ENCODE measurements at regions not wholly inside any gene's neighbourhood (a gene's known extent, or its start where the extent isn't known, plus 50 kb on each side); places are given as distances from the start of the nearest gene placed in this dataset.
A peak's percentile ranks its signal among the peaks of the same experiment; 100 is the strongest.
"Not testable (repeated sequence)": the region's sequence is repeated elsewhere in the genome, so short reads cannot be mapped to it uniquely, and the experiment has no call there.

DNA sequence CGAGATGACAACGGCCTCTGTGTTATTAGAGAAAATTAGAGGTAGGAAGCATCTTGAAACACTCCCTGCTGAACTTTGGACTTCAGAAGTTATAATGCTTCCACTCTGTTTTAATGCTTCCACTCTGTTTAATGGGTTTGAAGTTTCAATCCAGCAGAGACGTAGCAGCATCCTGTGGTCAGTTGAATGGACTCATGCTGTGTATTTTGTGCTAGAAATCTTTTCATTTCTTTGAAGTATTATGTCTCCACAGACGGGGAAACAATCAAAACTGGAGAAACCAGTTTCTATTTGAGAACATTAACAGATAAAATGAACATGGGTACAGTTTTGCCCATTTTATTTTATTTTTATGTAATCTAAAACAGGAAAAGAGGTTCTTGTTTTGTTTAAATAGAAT lies 1736.2 kb downstream of the SLITRK5 start:
- H3K4me1 Mint-ChIP-seq: peaks cover 21% of the 10 kb centered on the region
- DNase-seq (ENCODE audit: low spot score): no peak
- no peak overlapping the region for H3K27ac ChIP-seq
- H3K9ac ChIP-seq: no peak overlapping the region
- no peak overlapping the region for H3K4me3 Mint-ChIP-seq
- H4K20me1 ChIP-seq (ENCODE audit: low read depth): no peaks in the 10 kb centered on the region
- no peak overlapping the region for H3K4me3 ChIP-seq
- no peak overlapping the region for H2AFZ ChIP-seq (replicated peaks)
- H3K4me1 ChIP-seq: no peaks in the 10 kb centered on the region
- H3K79me2 ChIP-seq (ENCODE audit: low read depth): no peaks in the 10 kb centered on the region
- no peaks in the 10 kb centered on the region for H3K36me3 Mint-ChIP-seq
- no peak overlapping the region for H3K4me2 ChIP-seq
- H3K36me3 ChIP-seq: no peaks in the 10 kb centered on the region
- H3K27me3 Mint-ChIP-seq (ENCODE audit: insufficient read depth, low read depth): no peaks in the 10 kb centered on the region
- H3K27me3 ChIP-seq: no peaks in the 10 kb centered on the region
- H3K9me3 Mint-ChIP-seq: no peaks in the 10 kb centered on the region
- no peaks in the 10 kb centered on the region for H3K9me3 ChIP-seq (ENCODE audit: low read depth)
- H3F3A ChIP-seq (ENCODE audit: low read depth): no peaks in the 10 kb centered on the region
- H3K27ac Mint-ChIP-seq: no peak overlapping the region
- no peak for TF ChIP-seq EZH2phosphoT487 (IDR thresholded peaks at IDR 0.05)
- TF ChIP-seq, protein P1, sequence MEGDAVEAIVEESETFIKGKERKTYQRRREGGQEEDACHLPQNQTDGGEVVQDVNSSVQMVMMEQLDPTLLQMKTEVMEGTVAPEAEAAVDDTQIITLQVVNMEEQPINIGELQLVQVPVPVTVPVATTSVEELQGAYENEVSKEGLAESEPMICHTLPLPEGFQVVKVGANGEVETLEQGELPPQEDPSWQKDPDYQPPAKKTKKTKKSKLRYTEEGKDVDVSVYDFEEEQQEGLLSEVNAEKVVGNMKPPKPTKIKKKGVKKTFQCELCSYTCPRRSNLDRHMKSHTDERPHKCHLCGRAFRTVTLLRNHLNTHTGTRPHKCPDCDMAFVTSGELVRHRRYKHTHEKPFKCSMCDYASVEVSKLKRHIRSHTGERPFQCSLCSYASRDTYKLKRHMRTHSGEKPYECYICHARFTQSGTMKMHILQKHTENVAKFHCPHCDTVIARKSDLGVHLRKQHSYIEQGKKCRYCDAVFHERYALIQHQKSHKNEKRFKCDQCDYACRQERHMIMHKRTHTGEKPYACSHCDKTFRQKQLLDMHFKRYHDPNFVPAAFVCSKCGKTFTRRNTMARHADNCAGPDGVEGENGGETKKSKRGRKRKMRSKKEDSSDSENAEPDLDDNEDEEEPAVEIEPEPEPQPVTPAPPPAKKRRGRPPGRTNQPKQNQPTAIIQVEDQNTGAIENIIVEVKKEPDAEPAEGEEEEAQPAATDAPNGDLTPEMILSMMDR (IDR thresholded peaks at IDR 0.05): no peak
- TF ChIP-seq EZH2 (IDR thresholded peaks at IDR 0.05): no peak

GRCh38 chr13:89432997-89433396 lies 1761.8 kb downstream of the SLITRK5 start:
- H3K4me1 ChIP-seq: no peaks in the 10 kb centered on the region

DNA sequence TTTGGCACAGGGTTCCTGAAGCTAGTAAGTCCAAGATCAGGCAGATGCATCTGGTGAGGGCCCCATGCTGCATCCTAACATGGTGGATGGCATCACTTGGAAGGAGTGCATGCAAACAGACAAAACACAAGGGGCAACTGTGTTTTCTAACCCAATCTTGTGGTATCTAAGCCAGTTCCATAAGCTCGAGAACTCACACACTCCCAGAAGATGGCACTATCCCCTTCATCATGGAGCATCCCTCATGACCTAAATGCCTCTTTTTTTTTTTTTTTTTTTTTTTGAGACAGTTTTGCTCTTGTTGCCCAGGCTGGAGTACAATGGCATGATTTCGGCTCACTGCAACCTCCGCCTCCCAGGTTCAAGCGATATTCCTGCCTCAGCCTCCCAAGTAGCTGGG lies 1763.5 kb downstream of the SLITRK5 start:
- not testable (repeated sequence) for H3K27me3 ChIP-seq; H3K4me1 Mint-ChIP-seq; H3K9ac ChIP-seq; H3K4me2 ChIP-seq; H3F3A ChIP-seq (ENCODE audit: low read depth); H3K27ac Mint-ChIP-seq; H3K27ac ChIP-seq; H3K4me3 ChIP-seq; H3K9me3 Mint-ChIP-seq; H3K9me3 ChIP-seq (ENCODE audit: low read depth); H3K79me2 ChIP-seq (ENCODE audit: low read depth); H4K20me1 ChIP-seq (ENCODE audit: low read depth); H3K27me3 Mint-ChIP-seq (ENCODE audit: insufficient read depth, low read depth); H3K4me1 ChIP-seq; H3K36me3 Mint-ChIP-seq; H3K4me3 Mint-ChIP-seq; H2AFZ ChIP-seq (replicated peaks); H3K36me3 ChIP-seq
- TF ChIP-seq, protein P1 (IDR thresholded peaks at IDR 0.05): peak; percentile 19
- DNase-seq (ENCODE audit: low spot score): peak; percentile 36

More at GRCh38 chr13:89432997-89433396, 1761.8 kb downstream of the SLITRK5 start:
- no peaks in the 10 kb centered on the region for H3F3A ChIP-seq (ENCODE audit: low read depth)
- no peak overlapping the region for H3K27ac ChIP-seq
- DNase-seq (ENCODE audit: low spot score): no peak
- no peaks in the 10 kb centered on the region for H4K20me1 ChIP-seq (ENCODE audit: low read depth)
- no peak overlapping the region for H3K4me2 ChIP-seq
- no peaks in the 10 kb centered on the region for H3K27me3 ChIP-seq
- Mint-ChIP-seq H3K27ac (no peak overlapping the region), H3K4me1 (no peaks in the 10 kb centered on the region), H3K27me3 (ENCODE audit: insufficient read depth, low read depth) (no peaks in the 10 kb centered on the region), H3K9me3 (peaks cover 2% of the 10 kb centered on the region), H3K4me3 (no peak overlapping the region), H3K36me3 (peaks cover 2% of the 10 kb centered on the region)
- TF ChIP-seq EZH2phosphoT487 (IDR thresholded peaks at IDR 0.05) (no peak), EZH2 (IDR thresholded peaks at IDR 0.05) (no peak)
- TF ChIP-seq, protein P1 (IDR thresholded peaks at IDR 0.05): no peak
- H3K9ac ChIP-seq: no peak overlapping the region
- no peaks in the 10 kb centered on the region for H3K36me3 ChIP-seq
- H3K4me3 ChIP-seq: no peak overlapping the region
- no peak overlapping the region for H2AFZ ChIP-seq (replicated peaks)
- no peaks in the 10 kb centered on the region for H3K9me3 ChIP-seq (ENCODE audit: low read depth)
- H3K79me2 ChIP-seq (ENCODE audit: low read depth): no peaks in the 10 kb centered on the region

DNA sequence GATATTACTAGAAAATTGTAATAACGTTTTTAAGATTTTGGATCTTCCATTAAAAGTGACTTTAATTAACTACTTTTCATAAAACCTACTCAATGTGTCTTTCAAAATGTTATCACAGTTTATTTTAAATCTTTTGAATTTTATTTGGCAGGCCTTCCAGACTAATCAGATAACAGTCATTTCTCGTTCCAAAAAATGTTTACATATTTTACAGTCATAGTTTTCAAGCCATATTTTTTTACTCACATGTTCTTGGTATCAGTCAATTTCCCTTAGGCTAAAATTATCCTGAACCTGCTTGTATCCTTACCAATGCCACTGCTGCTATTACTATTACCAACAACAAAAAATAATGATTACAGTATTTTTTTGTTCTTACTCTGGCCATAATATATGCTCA lies 1783.5 kb downstream of the SLITRK5 start:
- no peak overlapping the region for H3K27ac ChIP-seq
- H3K79me2 ChIP-seq (ENCODE audit: low read depth): no peaks in the 10 kb centered on the region
- no peaks in the 10 kb centered on the region for H3K4me1 ChIP-seq
- H3F3A ChIP-seq (ENCODE audit: low read depth): no peaks in the 10 kb centered on the region
- H3K9me3 ChIP-seq (ENCODE audit: low read depth): no peaks in the 10 kb centered on the region
- Mint-ChIP-seq H3K27ac (no peak overlapping the region), H3K36me3 (no peaks in the 10 kb centered on the region), H3K4me1 (peaks cover 2% of the 10 kb centered on the region), H3K4me3 (no peak overlapping the region), H3K27me3 (ENCODE audit: insufficient read depth, low read depth) (no peaks in the 10 kb centered on the region), H3K9me3 (no peaks in the 10 kb centered on the region)
- no peak overlapping the region for H3K9ac ChIP-seq
- TF ChIP-seq EZH2 (IDR thresholded peaks at IDR 0.05) (no peak), EZH2phosphoT487 (IDR thresholded peaks at IDR 0.05) (no peak)
- TF ChIP-seq, protein P1 (IDR thresholded peaks at IDR 0.05): no peak
- no peaks in the 10 kb centered on the region for H3K36me3 ChIP-seq
- no peak overlapping the region for H3K4me3 ChIP-seq
- no peak for DNase-seq (ENCODE audit: low spot score)
- no peak overlapping the region for H3K4me2 ChIP-seq
- H2AFZ ChIP-seq (replicated peaks): no peak overlapping the region
- no peaks in the 10 kb centered on the region for H4K20me1 ChIP-seq (ENCODE audit: low read depth)
- no peaks in the 10 kb centered on the region for H3K27me3 ChIP-seq

All from neural progenitor cell (in vitro differentiated cells).